ENCODE measurements at regions not wholly inside any gene's neighbourhood (a gene's known extent, or its start where the extent isn't known, plus 50 kb on each side); places are given as distances from the start of the nearest gene placed in this dataset.
A peak's percentile ranks its signal among the peaks of the same experiment; 100 is the strongest.

GRCh38 chr1:193348769-193349535 is 162.5 kb upstream of the B3GALT2 start:
- DNase-seq, result no peak

GRCh38 chr1:193348091-193348768 is 161.8 kb upstream of the B3GALT2 start:
- DNase-seq, result peak; percentile 11

DNA sequence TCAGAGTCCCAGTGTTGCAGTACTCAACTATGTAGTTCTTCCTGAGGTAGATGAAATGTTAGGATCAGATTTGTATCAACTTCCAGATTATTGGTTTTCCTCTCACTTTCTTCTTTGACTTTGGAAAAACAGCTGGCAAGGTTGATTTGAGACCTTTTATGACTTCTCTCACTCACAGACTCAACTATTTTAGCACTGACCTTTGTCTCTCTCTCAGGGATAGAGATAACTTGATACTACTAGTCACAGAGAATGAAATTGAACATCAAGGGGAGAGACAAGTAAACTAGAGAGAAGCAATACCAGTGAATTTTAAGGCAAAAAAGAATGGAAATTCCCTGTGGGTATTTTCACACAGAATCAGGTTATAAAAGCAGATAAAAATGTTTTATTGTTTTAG is 159.7 kb upstream of the B3GALT2 start:
- no peak for DNase-seq

GRCh38 chr1:193342811-193343210 is 156.4 kb upstream of the B3GALT2 start:
- no peak for DNase-seq

- DNase-seq, result no peak
Observed at GRCh38 chr1:193340331-193340730, 153.9 kb upstream of the B3GALT2 start.

GRCh38 chr1:193339401-193339800 is 153.0 kb upstream of the B3GALT2 start:
- no peak for DNase-seq

GRCh38 chr1:193338194-193338593 is 151.8 kb upstream of the B3GALT2 start:
- DNase-seq, result peak; percentile 36

GRCh38 chr1:193335806-193336428 is 149.5 kb upstream of the B3GALT2 start:
- peak; percentile 80 for DNase-seq

- DNase-seq, result no peak
Observed at GRCh38 chr1:193333166-193333565, 146.8 kb upstream of the B3GALT2 start.

DNA sequence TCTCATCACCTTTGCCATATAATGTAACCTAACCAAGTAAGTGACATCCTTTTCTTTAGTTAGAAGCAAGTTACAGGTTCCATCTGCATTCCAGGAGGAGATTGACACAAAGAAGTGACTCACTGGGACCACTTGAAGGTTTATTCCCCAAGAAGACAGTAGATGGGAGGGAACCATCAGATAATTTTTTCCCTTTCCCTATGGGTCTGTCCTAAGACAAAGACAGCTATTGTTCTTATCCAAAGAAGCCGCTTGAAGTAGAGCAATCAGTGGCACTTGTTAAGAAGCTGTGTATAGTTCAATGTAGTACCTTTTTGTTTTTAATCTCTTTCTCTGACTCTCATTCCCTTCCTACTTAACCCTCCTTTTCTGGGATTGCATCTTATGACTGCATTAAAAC is 139.9 kb upstream of the B3GALT2 start:
- no peak for DNase-seq

DNA sequence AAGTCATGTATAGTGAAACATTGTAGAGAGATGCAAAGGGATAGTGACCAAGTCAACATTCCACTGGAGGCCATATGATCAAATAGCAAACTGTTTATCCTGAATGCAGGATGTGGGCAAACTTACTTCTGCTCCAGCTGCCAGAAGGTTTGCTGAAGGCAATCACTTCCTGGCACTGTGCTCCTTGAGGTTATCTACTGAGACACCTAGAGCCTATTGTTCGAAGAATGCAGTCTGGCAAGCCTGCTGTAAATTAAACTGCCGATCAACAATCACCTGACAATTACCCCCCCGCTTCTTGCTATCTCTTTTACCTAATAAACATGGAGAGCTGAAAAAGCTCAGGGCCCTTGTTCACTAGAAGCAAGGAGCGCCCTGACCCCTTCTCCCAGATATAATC is 139.4 kb upstream of the B3GALT2 start:
- DNase-seq, result peak; percentile 26

DNA sequence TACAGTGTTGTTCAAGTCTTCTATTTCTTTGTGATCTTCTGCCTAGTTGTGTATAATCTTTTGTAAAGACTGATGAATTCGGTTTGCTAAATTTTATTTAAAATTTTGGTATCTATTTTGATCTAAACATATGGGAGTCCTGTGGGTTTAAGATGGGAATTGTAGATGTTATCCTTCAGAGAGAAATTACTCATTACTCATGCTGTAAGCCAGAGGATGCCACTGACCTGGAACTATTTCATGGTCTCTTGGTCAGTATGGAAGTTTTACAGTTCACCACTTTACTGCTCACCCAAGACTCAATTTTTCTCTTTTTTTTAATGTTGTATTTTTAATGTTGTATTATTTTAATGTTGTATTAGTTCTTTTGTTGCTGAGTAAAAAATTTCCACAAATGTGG is 138.6 kb upstream of the B3GALT2 start:
- peak; percentile 36 for DNase-seq

DNA sequence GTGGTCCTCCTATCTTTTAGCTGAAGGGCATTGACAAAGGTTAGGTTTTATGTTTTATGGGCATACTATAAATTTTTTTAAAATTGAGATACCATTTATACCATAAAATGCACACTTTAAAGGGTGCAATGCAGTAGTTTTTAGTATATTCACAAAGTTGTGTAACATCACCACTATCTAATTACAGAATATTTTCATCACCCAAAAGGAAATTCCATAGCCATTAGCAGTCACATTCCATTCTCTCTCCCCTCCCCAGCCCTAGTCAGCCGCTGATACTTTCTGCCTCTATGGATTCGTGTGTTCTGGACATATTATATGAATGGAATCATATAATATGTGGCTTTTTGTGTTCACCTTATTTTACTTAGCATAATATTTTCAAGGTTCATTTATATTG is 135.8 kb upstream of the B3GALT2 start:
- DNase-seq, result peak; percentile 92

DNA sequence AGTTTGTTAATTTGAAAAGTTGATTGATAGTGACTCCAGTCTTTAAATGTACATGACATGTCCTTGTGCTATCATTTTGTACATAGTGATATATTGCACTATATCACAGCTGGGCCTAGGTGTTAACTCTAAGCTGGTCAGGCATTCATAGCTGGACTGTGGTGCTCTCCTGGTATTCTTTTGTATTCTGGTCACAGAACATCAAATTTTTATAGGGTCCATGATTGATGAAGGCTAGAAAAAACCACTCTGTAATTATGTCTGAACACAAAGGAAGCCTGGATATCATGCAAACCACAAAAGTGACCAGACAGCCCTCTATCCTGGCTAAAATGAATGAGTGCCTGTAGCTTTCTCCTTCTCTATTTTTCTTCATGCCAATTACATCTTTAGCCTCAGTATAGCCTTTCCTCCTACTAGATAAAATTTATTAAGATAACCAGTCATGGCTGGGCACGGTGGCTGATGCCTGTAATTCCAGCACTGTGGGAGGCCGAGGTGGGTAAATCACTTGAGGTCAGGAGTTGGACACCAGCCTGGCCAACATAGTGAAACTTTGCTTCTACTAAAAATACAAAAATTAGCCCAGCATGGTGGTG is 134.9 kb upstream of the B3GALT2 start:
- DNase-seq, result peak; percentile 41

DNA sequence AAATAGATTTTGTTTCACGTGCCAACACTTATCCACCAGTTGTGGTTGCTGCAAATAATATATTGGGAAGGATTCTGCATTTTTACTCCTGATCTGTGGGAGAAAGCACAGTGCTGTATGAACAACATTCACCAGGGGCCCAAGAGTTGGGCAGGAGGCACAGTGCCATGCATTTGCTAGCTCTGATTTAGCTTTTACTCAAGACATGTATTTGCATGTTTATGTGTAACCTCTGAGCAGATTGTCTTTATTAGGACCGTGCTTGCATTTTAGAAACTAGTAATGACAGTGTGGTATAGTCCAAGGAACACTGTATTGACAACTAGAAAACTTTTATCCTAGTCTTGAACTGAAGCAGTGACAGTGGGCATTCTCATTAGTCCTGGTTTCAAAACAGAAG is 133.9 kb upstream of the B3GALT2 start:
- DNase-seq, result no peak

GRCh38 chr1:193318347-193318746 is 131.9 kb upstream of the B3GALT2 start:
- DNase-seq, result peak; percentile 30

DNA sequence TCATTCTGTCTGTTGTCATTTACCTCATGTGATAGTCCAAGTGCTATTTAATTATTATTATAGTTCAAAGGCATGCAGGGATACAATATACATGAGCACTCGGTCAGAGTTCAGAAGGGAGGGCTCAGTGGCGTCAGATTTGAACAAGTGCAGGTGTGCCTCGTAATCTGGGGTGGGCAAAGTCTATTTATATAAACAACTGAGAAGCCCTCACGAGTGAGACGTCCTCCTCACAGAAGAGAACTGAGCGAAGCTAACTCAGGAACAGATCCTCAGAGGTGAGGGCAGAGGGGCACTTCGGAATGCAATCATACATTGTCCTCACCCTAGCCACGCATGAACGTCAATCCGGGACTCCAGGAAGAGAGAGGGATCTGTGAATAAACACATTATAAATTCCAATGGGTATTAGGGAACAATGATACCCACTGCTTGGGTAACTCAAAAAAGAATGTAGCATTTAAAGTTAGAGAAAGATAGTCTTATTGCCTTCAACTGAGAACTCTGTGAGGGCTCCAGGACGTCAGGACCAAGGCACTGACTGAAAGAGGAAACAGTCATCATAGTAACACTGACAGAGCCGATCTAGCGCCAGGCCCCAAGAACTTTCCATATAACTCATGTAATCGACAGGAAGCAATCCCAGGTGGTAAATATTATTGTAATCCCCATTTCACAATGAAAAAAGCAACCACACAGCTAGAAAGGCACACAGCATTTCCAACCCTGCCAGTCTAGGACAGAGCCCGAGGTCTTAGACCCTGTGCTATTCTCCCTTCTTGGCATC is 127.1 kb upstream of the B3GALT2 start:
- DNase-seq, result no peak

DNA sequence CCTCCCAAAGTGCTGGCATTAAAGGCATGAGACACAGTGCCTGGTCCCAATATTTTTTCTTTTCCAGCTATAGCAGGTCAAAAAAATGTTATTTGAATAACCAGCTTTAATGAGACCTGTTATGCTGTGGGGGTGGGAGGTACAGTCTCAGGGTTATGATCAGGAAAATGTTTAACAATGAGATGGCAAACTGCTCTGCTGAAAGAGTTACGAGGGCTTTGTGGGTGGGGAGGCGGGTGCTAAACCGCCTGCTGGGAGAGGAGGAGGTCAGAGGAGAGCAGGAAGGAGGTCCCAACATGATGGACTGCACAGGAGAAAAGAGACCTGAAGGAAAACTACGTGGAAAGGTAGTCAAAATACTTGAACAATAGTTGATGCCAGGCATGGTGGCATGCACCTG is 126.0 kb upstream of the B3GALT2 start:
- DNase-seq, result no peak

DNA sequence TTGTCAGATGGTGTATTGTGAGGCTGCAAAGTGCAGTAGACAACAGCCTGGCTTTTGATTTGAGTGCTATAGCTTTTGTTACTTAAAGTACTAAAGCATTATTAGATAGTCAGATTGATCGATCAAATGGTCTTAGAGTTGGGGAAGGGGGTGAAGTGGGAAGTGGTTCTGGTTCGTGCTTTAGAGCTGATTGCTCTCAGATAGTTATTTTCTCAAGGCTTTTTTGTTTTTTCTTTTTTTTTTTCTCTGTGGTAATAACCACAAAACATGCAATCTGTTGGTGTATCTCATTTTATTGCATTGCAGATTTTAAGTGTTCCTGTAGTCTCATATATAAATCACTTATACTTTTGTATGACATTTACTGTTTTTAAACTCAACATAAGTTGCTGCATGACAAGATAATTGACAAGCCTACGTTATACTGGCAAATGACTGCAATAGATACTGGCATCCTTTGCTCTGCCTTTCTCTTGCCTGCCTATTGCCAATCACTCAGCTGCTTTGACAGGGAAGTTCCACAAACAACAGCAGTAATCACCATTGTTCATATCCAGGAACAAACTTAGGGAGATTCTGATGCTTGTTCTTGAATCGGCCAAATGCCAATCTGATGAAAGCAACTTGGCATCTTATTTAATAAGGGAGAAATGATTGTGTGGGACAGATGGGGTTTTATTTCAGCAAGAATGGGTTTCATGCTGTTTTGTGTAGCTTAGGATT is 125.0 kb upstream of the B3GALT2 start:
- DNase-seq, result no peak

GRCh38 chr1:193310564-193310963 is 124.2 kb upstream of the B3GALT2 start:
- no peak for DNase-seq

GRCh38 chr1:193309936-193310475 is 123.6 kb upstream of the B3GALT2 start:
- no peak for DNase-seq

- no peak for DNase-seq
Observed at GRCh38 chr1:193308438-193308837, 122.0 kb upstream of the B3GALT2 start.

Measured in EL (cell line).